GM12878 (cell line): ENCODE measurements at regions not wholly inside any gene's neighbourhood (a gene's known extent, or its start where the extent isn't known, plus 50 kb on each side); places are given as distances from the start of the nearest gene placed in this dataset.
A peak's percentile ranks its signal among the peaks of the same experiment; 100 is the strongest.

Source experiments
- ATAC-seq: fragments of 200-7000 bp; cut with Tn5 transposase; 3 replicates; pipeline ENCODE4 v1.9.1; 2020; ENCODE audit warnings: mild to moderate bottlenecking, moderate library complexity
- BruUV-seq: library from RNA; stranded (reverse); fragments of 400-500 nt; replicated peaks from 2 replicates; lab custom pipeline; 2021; lab: Mats Ljungman, UMichigan
- CTCF ChIA-PET: fragments of 300-600 bp; sonication (Branson Sonifier 250); formaldehyde crosslinking; extraction: SDS; loops from one replicate; lab custom pipeline; 2021; ENCODE audit warnings: inconsistent platforms; lab: Yijun Ruan, JAX
- POLR2A ChIA-PET: fragments of 350-600 bp; formaldehyde crosslinking; extraction: SDS; loops from one replicate; lab custom pipeline; 2021; ENCODE audit warnings: inconsistent platforms; lab: Charles Lee
- RAD21 ChIA-PET: fragments of 300-600 bp; sonication (Branson Sonifier 250); formaldehyde crosslinking; loops from one replicate; lab custom pipeline; 2023; ENCODE audit warnings: antibody characterized with exemption; ENCODE audit not compliant: unreplicated experiment; lab: Charles Lee
- SMC1A ChIA-PET: fragments of 300-600 bp; sonication (Branson Sonifier 250); formaldehyde crosslinking; loops from one replicate; lab custom pipeline; 2023; ENCODE audit not compliant: unreplicated experiment, uncharacterized antibody; lab: Charles Lee
- DNase-seq: peaks from one replicate; pipeline ENCODE4 v3.0.0-alpha.2; 2011; ENCODE audit warnings: low read depth, low spot score
- FAIRE-seq: peaks from 3 replicates; lab custom pipeline; 2011; peaks lifted over from hg19 to GRCh38; lab: Jason Lieb, UNC
- H2AFZ ChIP-seq: 2 replicates; pipeline ENCODE4 v1.6.0; 2011; ENCODE audit warnings: low read depth, low read length, control low read depth; ENCODE audit not compliant: control insufficient read depth
- H3K27ac ChIP-seq: 2 replicates; pipeline ENCODE4 v1.5.1; 2011; ENCODE audit warnings: control low read depth; ENCODE audit not compliant: control insufficient read depth, insufficient read depth
- H3K27me3 ChIP-seq, 2 experiments: replicated peaks in 1 of 2; 2 replicates each; pipeline versions ENCODE4 v1.6.0 to v1.6.1; 2011; ENCODE audit warnings: low read length in 1 of 2; ENCODE audit not compliant: control insufficient read depth in 2 of 2, insufficient read depth in 2 of 2
- H3K36me3 ChIP-seq, 2 experiments: 2 replicates each; pipeline ENCODE4 v1.5.1; 2011; ENCODE audit warnings: low read length in 1 of 2; ENCODE audit not compliant: control insufficient read depth in 2 of 2, insufficient read depth in 2 of 2
- H3K4me1 ChIP-seq: 2 replicates; pipeline ENCODE4 v1.6.1; 2011; ENCODE audit warnings: mild to moderate bottlenecking, low read length, moderate library complexity, mixed read lengths; ENCODE audit not compliant: control insufficient read depth, insufficient read depth
- H3K4me2 ChIP-seq: 2 replicates; pipeline ENCODE4 v1.6.0; 2011; ENCODE audit warnings: control low read depth; ENCODE audit not compliant: control insufficient read depth, insufficient read depth
- H3K4me3 ChIP-seq: fragments of 200-600 bp; sonication (generic); 2 replicates; pipeline ENCODE4 v1.5.1; 2016
- H3K79me2 ChIP-seq: 2 replicates; pipeline ENCODE4 v1.6.0; 2011; ENCODE audit warnings: low read length; ENCODE audit not compliant: control insufficient read depth, insufficient read depth
- H3K9ac ChIP-seq: 2 replicates; pipeline ENCODE4 v1.8.0; 2011; ENCODE audit warnings: low read length, control low read depth, mixed read lengths; ENCODE audit not compliant: control insufficient read depth, insufficient read depth
- H3K9me3 ChIP-seq: replicated peaks from 3 replicates; pipeline ENCODE4 v1.5.1; 2011; ENCODE audit warnings: mild to moderate bottlenecking, low read length; ENCODE audit not compliant: control insufficient read depth, insufficient read depth
- H4K20me1 ChIP-seq: 2 replicates; pipeline ENCODE4 v1.6.0; 2011; ENCODE audit not compliant: control insufficient read depth, insufficient read depth
- BACH1 ChIP-seq: fragments of 450-650 bp; IDR thresholded peaks from 2 replicates; pipeline ENCODE4 v1.6.1; 2017; ENCODE audit warnings: mild to moderate bottlenecking, borderline replicate concordance
- ESRRA ChIP-seq: IDR thresholded peaks from 2 replicates; pipeline ENCODE4 v1.6.1; 2012; ENCODE audit warnings: mild to moderate bottlenecking, low read length, improper control_type of control experiment
- FOXM1 ChIP-seq: IDR thresholded peaks from 2 replicates; pipeline ENCODE4 v1.6.1; 2012; ENCODE audit warnings: low read depth, mild to moderate bottlenecking, inconsistent platforms, low read length, moderate library complexity
- JUNB ChIP-seq: IDR thresholded peaks from 2 replicates; pipeline ENCODE4 v1.6.1; 2016; ENCODE audit warnings: antibody characterized with exemption, mild to moderate bottlenecking
- NFIC ChIP-seq: IDR thresholded peaks from 2 replicates; pipeline ENCODE4 v1.6.1; 2012; ENCODE audit warnings: low read depth, mild to moderate bottlenecking, inconsistent platforms, low read length, moderate library complexity
- SIN3A ChIP-seq: IDR thresholded peaks from 2 replicates; pipeline ENCODE4 v1.6.1; 2012; ENCODE audit warnings: low read depth, low read length, improper control_type of control experiment
- SKIL ChIP-seq: fragments of 450-650 bp; IDR thresholded peaks from 2 replicates; pipeline ENCODE4 v1.6.1; 2017; ENCODE audit warnings: mild to moderate bottlenecking, low read depth, inconsistent platforms; ENCODE audit not compliant: poor library complexity, severe bottlenecking
- SMAD5 ChIP-seq: IDR thresholded peaks from 2 replicates; pipeline ENCODE4 v1.6.1; 2016; ENCODE audit warnings: antibody characterized with exemption, low read depth
- SPI1 ChIP-seq: IDR thresholded peaks from 2 replicates; pipeline ENCODE4 v1.6.1; 2011; ENCODE audit warnings: low read depth, mild to moderate bottlenecking, low read length, moderate library complexity, borderline replicate concordance; ENCODE audit not compliant: insufficient read depth
- TARDBP ChIP-seq: IDR thresholded peaks from 2 replicates; pipeline ENCODE4 v1.6.1; 2016; ENCODE audit warnings: borderline replicate concordance
- ZZZ3 ChIP-seq: IDR thresholded peaks from 2 replicates; pipeline ENCODE4 v1.6.1; 2011; ENCODE audit warnings: low read depth; ENCODE audit not compliant: control insufficient read depth, insufficient read length
- WGBS: methylation state at CpG from one replicate; pipeline ENCODE4 v1.1.6; 2016; ENCODE audit warnings: low lambda C conversion rate; ENCODE audit not compliant: insufficient replicate concordance, insufficient coverage; ENCODE audit errors: missing lambda C conversion rate; 5-methylcytosine and 5-hydroxymethylcytosine counted together
- in situ Hi-C: fragments of 300-500 bp; cut with MboI; formaldehyde crosslinking; loops from 9 replicates; pipeline ENCODE4 v1.14.3; 2018; ENCODE audit warnings: mixed read lengths
- intact Hi-C: fragments of 100-400 bp; cut with micrococcal nuclease; formaldehyde crosslinking; loops from one replicate; pipeline ENCODE4 v1.14.2; 2022; ENCODE audit not compliant: unreplicated experiment
- TF ChIP-seq, protein P1 (sequence below): IDR thresholded peaks from 2 replicates; pipeline ENCODE4 v1.6.1; 2011; ENCODE audit warnings: low read depth, mild to moderate bottlenecking, low read length, moderate library complexity, borderline replicate concordance; ENCODE audit errors: extremely low read depth

DNA sequence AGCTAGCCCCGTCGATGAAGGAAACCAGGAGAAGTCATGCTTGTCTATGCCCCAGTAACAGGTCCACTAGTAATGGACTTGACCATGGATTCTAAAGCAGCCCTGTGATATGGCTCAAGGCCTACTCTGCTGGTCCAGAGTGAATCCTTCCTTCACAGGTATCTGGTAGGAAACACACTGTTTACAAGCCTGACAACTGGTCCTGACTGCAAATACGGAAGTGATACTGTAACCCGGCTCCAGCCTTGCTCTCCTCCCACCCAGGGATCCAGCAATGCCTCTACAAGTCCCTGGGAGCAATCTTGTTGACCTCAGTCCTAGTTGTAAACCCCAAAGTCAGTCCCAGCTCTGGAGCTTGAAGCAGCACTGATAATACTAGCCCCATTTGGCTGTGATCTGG, 239.2 kb upstream of the GRID2 start:
- FAIRE-seq, result no peak
- WGBS, result 7% methylated on average over 4 of the region's 4 CpGs
- Histone ChIP-seq H4K20me1 (no peaks in the 10 kb centered on the region), H3K79me2 (no peaks in the 10 kb centered on the region), H3K4me1 (no peaks in the 10 kb centered on the region), H3K4me2 (no peak overlapping the region), H3K27me3 (no peaks in the 10 kb centered on the region), H3K4me3 (no peak overlapping the region), H3K36me3 (no peaks in the 10 kb centered on the region), H3K27ac (no peak overlapping the region), H2AFZ (no peak overlapping the region), H3K9me3 (no peaks in the 10 kb centered on the region), H3K9ac (no peak overlapping the region)
- intact Hi-C loops, result no loop called here
- RAD21 ChIA-PET, result no interaction called here
- CTCF ChIA-PET, result no interaction called here
- in situ Hi-C loops, result no loop called here
- POLR2A ChIA-PET, result no interaction called here
- peak; percentile 60 for ATAC-seq
- SMC1A ChIA-PET, result no interaction called here
- DNase-seq, result no peak
- BruUV-seq, result no TSS peak
- TF ChIP-seq FOXM1 (no peak), SPI1 (peak; percentile 54; the same call in 1 of the 2 replicates)

- SMC1A ChIA-PET, result no interaction called here
- CTCF ChIA-PET, result interaction anchor here (1.5 kb wide), 1 partner anchor 9 kb away, joined by 3 read pairs; no protein-coding TSS in a partner anchor
- POLR2A ChIA-PET, result no interaction called here
Observed at GRCh38 chr4:92066485-92066884, 237.3 kb upstream of the GRID2 start.

More at GRCh38 chr4:92066485-92066884, 237.3 kb upstream of the GRID2 start:
- TF ChIP-seq SIN3A (no peak), BACH1 (no peak), JUNB (no peak), SPI1 (no peak), SMAD5 (no peak), NFIC (no peak), ZZZ3 (no peak), SKIL (no peak), ESRRA (no peak), TARDBP (no peak)
- TF ChIP-seq, protein P1, sequence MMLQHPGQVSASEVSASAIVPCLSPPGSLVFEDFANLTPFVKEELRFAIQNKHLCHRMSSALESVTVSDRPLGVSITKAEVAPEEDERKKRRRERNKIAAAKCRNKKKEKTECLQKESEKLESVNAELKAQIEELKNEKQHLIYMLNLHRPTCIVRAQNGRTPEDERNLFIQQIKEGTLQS, result no peak
- TF ChIP-seq, all 136 proteins: peak for 0
- H3K27me3 ChIP-seq, result no peaks in the 10 kb centered on the region
- in situ Hi-C loops, result no loop called here
- H3K4me1 ChIP-seq, result no peaks in the 10 kb centered on the region
- H3K79me2 ChIP-seq, result no peaks in the 10 kb centered on the region
- RAD21 ChIA-PET, result no interaction called here
- H3K9ac ChIP-seq, result no peak overlapping the region
- H4K20me1 ChIP-seq, result no peaks in the 10 kb centered on the region
- H3K9me3 ChIP-seq, result no peaks in the 10 kb centered on the region; the same call in 2 of the 3 replicates
- DNase-seq (no peak), ATAC-seq (no peak), FAIRE-seq (no peak)
- H2AFZ ChIP-seq, result no peak overlapping the region
- no peaks in the 10 kb centered on the region for H3K36me3 ChIP-seq
- H3K4me2 ChIP-seq, result no peak overlapping the region
- intact Hi-C loops, result no loop called here
- H3K27ac ChIP-seq, result no peak overlapping the region
- BruUV-seq, result no TSS peak
- no peak overlapping the region for H3K4me3 ChIP-seq
